SK-N-SH (cell line): ENCODE measurements at regions not wholly inside any gene's neighbourhood (a gene's known extent, or its start where the extent isn't known, plus 50 kb on each side); places are given as distances from the start of the nearest gene placed in this dataset.

Experiments
- CTCF ChIP-seq: fragments of 200-600 bp; sonication (generic); IDR thresholded peaks from 2 replicates; pipeline ENCODE4 v1.6.1; 2017; ENCODE audit warnings: antibody characterized with exemption, mild to moderate bottlenecking, moderate library complexity
- POLR2AphosphoS5 ChIP-seq: IDR thresholded peaks from 2 replicates; pipeline ENCODE4 v1.6.1; 2012; ENCODE audit warnings: low read depth, low read length
- TAF1 ChIP-seq: IDR thresholded peaks from 2 replicates; pipeline ENCODE4 v1.6.1; 2012; ENCODE audit warnings: low read depth, mild to moderate bottlenecking, low read length, moderate library complexity, borderline replicate concordance

- TF ChIP-seq CTCF (no peak), POLR2AphosphoS5 (no peak), TAF1 (no peak)
Measured at GRCh38 chr2:122471753-122472152, 716.3 kb downstream of the TSN start.
